Smooth muscle cell (in vitro differentiated cells): ENCODE measurements at regions not wholly inside any gene's neighbourhood (a gene's known extent, or its start where the extent isn't known, plus 50 kb on each side); places are given as distances from the start of the nearest gene placed in this dataset.

Source experiments
- DNase-seq: peaks from one replicate; lab custom pipeline; 2025; ENCODE audit not compliant: unreplicated experiment; lab: John Stamatoyannopoulos, UW
- H2AFZ ChIP-seq: fragments of 200-600 bp; sonication (generic); 2 replicates; pipeline ENCODE4 v1.6.0; 2016; ENCODE audit warnings: antibody characterized with exemption, low read depth, mild to moderate bottlenecking
- H3F3A ChIP-seq: fragments of 200-600 bp; sonication (generic); 2 replicates; pipeline ENCODE4 v1.6.0; 2017; ENCODE audit warnings: antibody characterized with exemption, low read depth
- H3K27ac ChIP-seq: fragments of 200-600 bp; sonication (generic); 2 replicates; pipeline ENCODE4 v1.5.1; 2016; ENCODE audit warnings: low read depth, mild to moderate bottlenecking
- H3K27me3 ChIP-seq: fragments of 200-600 bp; sonication (generic); 2 replicates; pipeline ENCODE4 v1.6.1; 2016; ENCODE audit warnings: low read depth, mild to moderate bottlenecking
- H3K36me3 ChIP-seq: fragments of 200-600 bp; sonication (generic); 2 replicates; pipeline ENCODE4 v1.5.1; 2016; ENCODE audit warnings: low read depth
- H3K4me1 ChIP-seq: fragments of 200-600 bp; sonication (generic); 2 replicates; pipeline ENCODE4 v1.5.1; 2016; ENCODE audit warnings: low read depth
- H3K4me2 ChIP-seq: fragments of 200-600 bp; sonication (generic); 2 replicates; pipeline ENCODE4 v1.6.0; 2016; ENCODE audit warnings: mild to moderate bottlenecking
- H3K4me3 ChIP-seq: fragments of 200-600 bp; sonication (generic); 2 replicates; pipeline ENCODE4 v1.5.1; 2016; ENCODE audit warnings: mild to moderate bottlenecking
- H3K79me2 ChIP-seq: fragments of 200-600 bp; sonication (generic); 2 replicates; pipeline ENCODE4 v1.6.0; 2016; ENCODE audit warnings: low read depth, mild to moderate bottlenecking
- H3K9ac ChIP-seq: fragments of 200-600 bp; sonication (generic); 2 replicates; pipeline ENCODE4 v1.6.0; 2016; ENCODE audit warnings: low read depth
- H3K9me3 ChIP-seq: fragments of 200-600 bp; sonication (generic); replicated peaks from 2 replicates; pipeline ENCODE4 v1.5.1; 2016; ENCODE audit warnings: low read depth
- H4K20me1 ChIP-seq: fragments of 200-600 bp; sonication (generic); 2 replicates; pipeline ENCODE4 v1.6.0; 2016; ENCODE audit warnings: low read depth
- CTCF ChIP-seq: fragments of 200-600 bp; sonication (generic); IDR thresholded peaks from 2 replicates; pipeline ENCODE4 v1.5.1; 2017; ENCODE audit warnings: borderline replicate concordance, mild to moderate bottlenecking, antibody characterized with exemption; ENCODE audit not compliant: insufficient read depth, poor library complexity, severe bottlenecking
- WGBS: methylation state at CpG from one replicate; pipeline ENCODE4 v1.1.7; 2016; ENCODE audit warnings: low lambda C conversion rate; 5-methylcytosine and 5-hydroxymethylcytosine counted together

- no peaks in the 10 kb centered on the region for H3K27me3 ChIP-seq
- WGBS: 38% methylated on average over 5 of the region's 5 CpGs
- H3K4me3 ChIP-seq: no peak overlapping the region
- no peak overlapping the region for H3K9ac ChIP-seq
- no peak for DNase-seq
- no peak overlapping the region for H2AFZ ChIP-seq
- peaks cover 3% of the 10 kb centered on the region for H3K9me3 ChIP-seq
- no peaks in the 10 kb centered on the region for H3K36me3 ChIP-seq
- H3K4me1 ChIP-seq: no peaks in the 10 kb centered on the region
- no peaks in the 10 kb centered on the region for H3F3A ChIP-seq
- no peaks in the 10 kb centered on the region for H4K20me1 ChIP-seq
- TF ChIP-seq CTCF: peak; percentile 62
- no peaks in the 10 kb centered on the region for H3K79me2 ChIP-seq
- no peak overlapping the region for H3K4me2 ChIP-seq
- H3K27ac ChIP-seq: no peak overlapping the region
These were observed 511.1 kb downstream of the TENT5A start for GRCh38 chr6:81241126-81242041.

GRCh38 chr6:81238390-81238789 lies 514.1 kb downstream of the TENT5A start:
- no peaks in the 10 kb centered on the region for H4K20me1 ChIP-seq
- H2AFZ ChIP-seq: no peak overlapping the region
- H3K4me2 ChIP-seq: no peak overlapping the region
- no peak overlapping the region for H3K27ac ChIP-seq
- no peaks in the 10 kb centered on the region for H3K4me1 ChIP-seq
- H3K27me3 ChIP-seq: no peaks in the 10 kb centered on the region
- TF ChIP-seq CTCF: no peak
- no peaks in the 10 kb centered on the region for H3F3A ChIP-seq
- H3K79me2 ChIP-seq: no peaks in the 10 kb centered on the region
- no peaks in the 10 kb centered on the region for H3K36me3 ChIP-seq
- no peak overlapping the region for H3K9ac ChIP-seq
- no peak overlapping the region for H3K4me3 ChIP-seq
- DNase-seq: no peak
- H3K9me3 ChIP-seq: no peaks in the 10 kb centered on the region

- Histone ChIP-seq H3F3A (no peaks in the 10 kb centered on the region), H2AFZ (no peak overlapping the region), H3K36me3 (no peaks in the 10 kb centered on the region), H3K4me2 (no peak overlapping the region), H3K4me1 (no peaks in the 10 kb centered on the region), H4K20me1 (no peaks in the 10 kb centered on the region), H3K4me3 (no peak overlapping the region), H3K9ac (no peak overlapping the region), H3K27ac (no peak overlapping the region), H3K79me2 (no peaks in the 10 kb centered on the region), H3K27me3 (no peaks in the 10 kb centered on the region), H3K9me3 (no peaks in the 10 kb centered on the region)
- DNase-seq: no peak
- WGBS: 96% methylated on average over 2 of the region's 2 CpGs
- TF ChIP-seq CTCF: no peak
These were observed 515.3 kb downstream of the TENT5A start for GRCh38 chr6:81237226-81237625.

- H3K27me3 ChIP-seq: no peaks in the 10 kb centered on the region
- H4K20me1 ChIP-seq: no peaks in the 10 kb centered on the region
- H3F3A ChIP-seq: no peaks in the 10 kb centered on the region
- H3K9me3 ChIP-seq: no peaks in the 10 kb centered on the region
- no peak for TF ChIP-seq CTCF
- no peaks in the 10 kb centered on the region for H3K36me3 ChIP-seq
- no peak overlapping the region for H3K9ac ChIP-seq
- no peak overlapping the region for H3K4me2 ChIP-seq
- no peaks in the 10 kb centered on the region for H3K4me1 ChIP-seq
- no peak overlapping the region for H3K27ac ChIP-seq
- no peaks in the 10 kb centered on the region for H3K79me2 ChIP-seq
- no peak overlapping the region for H3K4me3 ChIP-seq
- DNase-seq: no peak
- H2AFZ ChIP-seq: no peak overlapping the region
- whole genome bisulfite sequencing: 88% methylated on average over 2 of the region's 2 CpGs
These were observed 517.0 kb downstream of the TENT5A start for GRCh38 chr6:81235512-81235911.
